ENCODE measurements at regions not wholly inside any gene's neighbourhood (a gene's known extent, or its start where the extent isn't known, plus 50 kb on each side); places are given as distances from the start of the nearest gene placed in this dataset.

GRCh38 chr13:87311165-87311564 is 360.0 kb upstream of the SLITRK5 start:
- dilution Hi-C loops (cut with MboI; ENCODE audit: extremely low pct_ligation_motif_present, low sequenced_read_pairs), result no loop called here
- H3K4me3 ChIP-seq (replicated peaks in 1 of 3; ENCODE audit: insufficient read depth in 1 of 3, low read depth in 1 of 3, low read length in 3 of 3), result no peak overlapping the region
- CTCF ChIA-PET, result no interaction called here
- H3K9me3 ChIP-seq (replicated peaks; ENCODE audit: control insufficient read depth, insufficient read depth, low read length), result no peaks in the 10 kb centered on the region
- FAIRE-seq (no peak), DNase-seq (ENCODE audit: low read depth, low spot score) (no peak)
- no peaks in the 10 kb centered on the region for H3K36me3 ChIP-seq (ENCODE audit: control insufficient read depth in 2 of 2, extremely low read depth in 1 of 2, insufficient read depth in 2 of 2, low read length in 2 of 2)
- no peak overlapping the region for H3K9ac ChIP-seq (replicated peaks; ENCODE audit: extremely low read depth, insufficient read depth, low read length)
- H3K4me2 ChIP-seq (ENCODE audit: insufficient read depth, low read length), result no peak overlapping the region
- H3K27me3 ChIP-seq (ENCODE audit: control insufficient read depth in 2 of 2, insufficient read depth in 2 of 2, low read length in 2 of 2), result no peaks in the 10 kb centered on the region
- no peaks in the 10 kb centered on the region for H4K20me1 ChIP-seq (replicated peaks; ENCODE audit: control insufficient read depth, extremely low read depth, insufficient read depth, low read length)
- no peaks in the 10 kb centered on the region for H3K9me1 ChIP-seq (replicated peaks; ENCODE audit: control insufficient read depth, extremely low read depth, insufficient read depth, low read length)
- intact Hi-C loops (cut with micrococcal nuclease), result no loop called here
- no peaks in the 10 kb centered on the region for H3K79me2 ChIP-seq (ENCODE audit: control insufficient read depth, insufficient read depth, low read length)
- BruUV-seq (replicated peaks), result no TSS peak
- no peak overlapping the region for H3K27ac ChIP-seq (ENCODE audit: insufficient read depth, low read depth, low read length)
- H2AFZ ChIP-seq (ENCODE audit: low read depth, low read length), result no peak overlapping the region
- TF ChIP-seq MAX (IDR thresholded peaks at IDR 0.05; ENCODE audit: insufficient read depth, insufficient read length) (no peak), FOS (IDR thresholded peaks at IDR 0.05; ENCODE audit: borderline replicate concordance, insufficient read depth, low read length) (no peak), JUN (IDR thresholded peaks at IDR 0.05; ENCODE audit: borderline replicate concordance, insufficient read depth, insufficient read length, low read depth) (no peak), MYC (IDR thresholded peaks at IDR 0.05; ENCODE audit: low read depth, low read length) (no peak), POLR2AphosphoS5 (IDR thresholded peaks at IDR 0.05; ENCODE audit: insufficient read depth, low read depth, low read length) (no peak), POLR2A (IDR thresholded peaks at IDR 0.05; ENCODE audit: low read depth, low read length) (no peak), EZH2 (IDR thresholded peaks at IDR 0.05; ENCODE audit: borderline replicate concordance, low read depth, low read length, severe bottlenecking) (no peak), GATA2 (IDR thresholded peaks at IDR 0.05; ENCODE audit: insufficient read depth, insufficient read length, low read depth, low read length) (no peak)
- TF ChIP-seq, protein P1, sequence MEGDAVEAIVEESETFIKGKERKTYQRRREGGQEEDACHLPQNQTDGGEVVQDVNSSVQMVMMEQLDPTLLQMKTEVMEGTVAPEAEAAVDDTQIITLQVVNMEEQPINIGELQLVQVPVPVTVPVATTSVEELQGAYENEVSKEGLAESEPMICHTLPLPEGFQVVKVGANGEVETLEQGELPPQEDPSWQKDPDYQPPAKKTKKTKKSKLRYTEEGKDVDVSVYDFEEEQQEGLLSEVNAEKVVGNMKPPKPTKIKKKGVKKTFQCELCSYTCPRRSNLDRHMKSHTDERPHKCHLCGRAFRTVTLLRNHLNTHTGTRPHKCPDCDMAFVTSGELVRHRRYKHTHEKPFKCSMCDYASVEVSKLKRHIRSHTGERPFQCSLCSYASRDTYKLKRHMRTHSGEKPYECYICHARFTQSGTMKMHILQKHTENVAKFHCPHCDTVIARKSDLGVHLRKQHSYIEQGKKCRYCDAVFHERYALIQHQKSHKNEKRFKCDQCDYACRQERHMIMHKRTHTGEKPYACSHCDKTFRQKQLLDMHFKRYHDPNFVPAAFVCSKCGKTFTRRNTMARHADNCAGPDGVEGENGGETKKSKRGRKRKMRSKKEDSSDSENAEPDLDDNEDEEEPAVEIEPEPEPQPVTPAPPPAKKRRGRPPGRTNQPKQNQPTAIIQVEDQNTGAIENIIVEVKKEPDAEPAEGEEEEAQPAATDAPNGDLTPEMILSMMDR (IDR thresholded peaks at IDR 0.05; ENCODE audit: extremely low read depth in 1 of 2, insufficient read depth in 1 of 2, low read depth in 1 of 2, low read length in 2 of 2), result no peak
- POLR2A ChIA-PET, result no interaction called here
- no peaks in the 10 kb centered on the region for H3K4me1 ChIP-seq (ENCODE audit: control insufficient read depth, extremely low read depth, insufficient read depth, low read length)
